ENCODE measurements at regions not wholly inside any gene's neighbourhood (a gene's known extent, or its start where the extent isn't known, plus 50 kb on each side); places are given as distances from the start of the nearest gene placed in this dataset.

GRCh38 chr13:54592201-54592600 lies 1563.6 kb downstream of the OLFM4 start:
- no peak overlapping the region for H3K27ac ChIP-seq (ENCODE audit: low read depth, low read length, poor library complexity, severe bottlenecking)
- POLR2A ChIA-PET (ENCODE audit: low non-redundant PET): no interaction called here
- no peaks in the 10 kb centered on the region for H3K27me3 ChIP-seq (replicated peaks; ENCODE audit: insufficient read depth, low read depth, low read length, poor library complexity)
- no peak for DNase-seq (ENCODE audit: low spot score)
- H3K36me3 ChIP-seq (ENCODE audit: insufficient read depth, low read length, poor library complexity, severe bottlenecking): no peaks in the 10 kb centered on the region
- intact Hi-C loops (cut with micrococcal nuclease; ENCODE audit: unreplicated experiment): no loop called here
- no peaks in the 10 kb centered on the region for H3K4me1 ChIP-seq (ENCODE audit: insufficient read depth, low read length, poor library complexity, severe bottlenecking)
- no peaks in the 10 kb centered on the region for H3K9me3 ChIP-seq (ENCODE audit: low read depth, low read length, poor library complexity, severe bottlenecking)
- CTCF ChIA-PET: no interaction called here
- no TSS peak for BruUV-seq (replicated peaks)
- H3K4me3 ChIP-seq (ENCODE audit: low read depth, low read length, poor library complexity, severe bottlenecking): no peak overlapping the region
- no peak for TF ChIP-seq CTCF (conservative IDR thresholded peaks at IDR 0.05; ENCODE audit: low read depth, low read length)
- no peak for TF ChIP-seq EZH2 (IDR thresholded peaks at IDR 0.05; ENCODE audit: borderline replicate concordance, low read depth, low read length, poor library complexity, severe bottlenecking)

GRCh38 chr13:54593504-54593903 lies 1564.9 kb downstream of the OLFM4 start:
- CTCF ChIA-PET: no interaction called here
- no peak for DNase-seq (ENCODE audit: low spot score)
- Histone ChIP-seq H3K36me3 (ENCODE audit: insufficient read depth, low read length, poor library complexity, severe bottlenecking) (no peaks in the 10 kb centered on the region), H3K4me1 (ENCODE audit: insufficient read depth, low read length, poor library complexity, severe bottlenecking) (no peaks in the 10 kb centered on the region), H3K4me3 (ENCODE audit: low read depth, low read length, poor library complexity, severe bottlenecking) (no peak overlapping the region), H3K9me3 (ENCODE audit: low read depth, low read length, poor library complexity, severe bottlenecking) (no peaks in the 10 kb centered on the region), H3K27ac (ENCODE audit: low read depth, low read length, poor library complexity, severe bottlenecking) (no peak overlapping the region), H3K27me3 (replicated peaks; ENCODE audit: insufficient read depth, low read depth, low read length, poor library complexity) (no peaks in the 10 kb centered on the region)
- TF ChIP-seq CTCF (conservative IDR thresholded peaks at IDR 0.05; ENCODE audit: low read depth, low read length): no peak
- TF ChIP-seq EZH2 (IDR thresholded peaks at IDR 0.05; ENCODE audit: borderline replicate concordance, low read depth, low read length, poor library complexity, severe bottlenecking): no peak
- BruUV-seq (replicated peaks): no TSS peak
- POLR2A ChIA-PET (ENCODE audit: low non-redundant PET): no interaction called here
- intact Hi-C loops (cut with micrococcal nuclease; ENCODE audit: unreplicated experiment): no loop called here

- intact Hi-C loops (cut with micrococcal nuclease; ENCODE audit: unreplicated experiment): no loop called here
- Histone ChIP-seq H3K4me3 (ENCODE audit: low read depth, low read length, poor library complexity, severe bottlenecking) (no peak overlapping the region), H3K9me3 (ENCODE audit: low read depth, low read length, poor library complexity, severe bottlenecking) (no peaks in the 10 kb centered on the region), H3K36me3 (ENCODE audit: insufficient read depth, low read length, poor library complexity, severe bottlenecking) (no peaks in the 10 kb centered on the region), H3K27me3 (replicated peaks; ENCODE audit: insufficient read depth, low read depth, low read length, poor library complexity) (no peaks in the 10 kb centered on the region), H3K4me1 (ENCODE audit: insufficient read depth, low read length, poor library complexity, severe bottlenecking) (no peaks in the 10 kb centered on the region), H3K27ac (ENCODE audit: low read depth, low read length, poor library complexity, severe bottlenecking) (no peak overlapping the region)
- no peak for TF ChIP-seq EZH2 (IDR thresholded peaks at IDR 0.05; ENCODE audit: borderline replicate concordance, low read depth, low read length, poor library complexity, severe bottlenecking)
- TF ChIP-seq CTCF (conservative IDR thresholded peaks at IDR 0.05; ENCODE audit: low read depth, low read length): no peak
- no TSS peak for BruUV-seq (replicated peaks)
- no peak for DNase-seq (ENCODE audit: low spot score)
- CTCF ChIA-PET: no interaction called here
- POLR2A ChIA-PET (ENCODE audit: low non-redundant PET): no interaction called here
Measured at GRCh38 chr13:54597540-54598088, 1569.0 kb downstream of the OLFM4 start.
